ENCODE measurements at regions not wholly inside any gene's neighbourhood (a gene's known extent, or its start where the extent isn't known, plus 50 kb on each side); places are given as distances from the start of the nearest gene placed in this dataset.

DNA sequence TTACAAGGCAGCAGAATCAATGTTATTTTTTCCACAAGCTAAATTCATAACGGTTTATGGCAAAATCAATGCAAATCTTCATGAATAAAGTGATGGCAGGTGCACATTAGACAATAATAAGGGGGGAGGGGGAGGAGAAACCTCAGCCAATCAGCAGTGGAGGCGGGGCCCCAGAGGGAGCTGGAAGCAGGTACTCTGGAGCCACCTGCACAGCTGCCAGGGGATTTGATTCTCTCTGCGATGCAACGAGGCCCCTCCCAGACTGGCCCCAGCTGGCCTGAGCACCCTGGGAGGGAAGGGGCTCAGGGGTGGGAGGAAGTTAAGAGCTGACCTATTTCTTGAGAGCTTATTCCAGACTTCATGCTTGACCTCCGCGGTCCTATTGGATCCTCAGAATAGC, 127.8 kb upstream of the IGSF21 start:
- no peak for DNase-seq

DNA sequence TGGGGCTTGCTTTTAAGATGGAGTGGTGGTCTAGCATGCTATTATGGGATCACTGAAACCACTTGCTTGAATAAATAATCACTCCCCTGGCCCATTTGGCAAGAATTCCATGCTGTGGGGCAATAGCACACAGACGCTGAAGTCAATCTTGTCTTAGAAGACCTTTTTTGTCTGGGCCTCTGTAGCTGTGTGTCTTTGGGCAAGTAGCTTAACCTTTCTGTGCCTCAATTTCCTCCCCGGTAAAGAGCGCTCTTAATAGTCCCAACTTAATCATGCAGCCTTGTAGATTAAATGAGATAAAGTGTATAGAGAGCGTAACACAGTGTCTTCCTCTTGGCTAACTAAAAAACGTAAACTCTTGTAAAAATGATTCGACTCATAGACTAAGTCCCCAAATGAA, 125.4 kb upstream of the IGSF21 start:
- no peak for DNase-seq

DNA sequence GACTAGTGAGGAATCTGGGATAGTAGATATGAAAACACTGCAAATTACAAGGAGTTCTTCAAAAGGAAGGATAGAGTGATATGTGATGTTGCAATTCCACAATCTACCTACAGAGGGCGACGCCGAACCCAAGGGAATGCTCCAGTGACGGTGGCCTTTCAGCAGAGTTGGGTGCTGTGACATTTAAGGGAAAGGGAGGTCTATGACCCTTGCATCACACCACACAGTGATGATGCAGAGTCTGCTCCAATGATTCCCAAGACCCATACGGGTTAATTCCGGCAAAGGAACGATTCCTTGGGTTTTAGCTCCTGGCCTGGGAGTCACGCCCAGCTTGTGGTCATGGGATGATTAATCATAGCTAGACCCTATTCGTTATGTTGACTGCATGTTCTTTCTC, 123.0 kb upstream of the IGSF21 start:
- no peak for DNase-seq

DNA sequence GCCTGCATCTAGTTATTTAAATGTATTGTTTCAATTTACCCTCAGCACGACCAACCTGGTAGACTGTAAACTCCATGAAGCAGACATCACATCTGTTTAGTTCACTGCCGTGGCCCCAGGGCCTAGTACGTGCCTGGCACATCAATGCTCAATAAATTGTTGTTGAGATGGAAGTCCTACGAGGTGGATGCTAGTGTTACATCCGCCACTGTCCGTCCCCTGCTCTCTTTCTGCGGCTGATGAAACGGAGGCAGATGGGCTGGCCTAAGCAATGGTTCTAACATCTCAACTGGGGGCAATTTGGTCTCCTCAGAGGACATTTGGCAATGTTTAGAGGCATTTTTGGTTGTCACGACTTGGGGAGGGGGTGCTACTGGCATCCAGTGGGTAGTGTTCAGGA, 121.4 kb upstream of the IGSF21 start:
- no peak for DNase-seq

DNA sequence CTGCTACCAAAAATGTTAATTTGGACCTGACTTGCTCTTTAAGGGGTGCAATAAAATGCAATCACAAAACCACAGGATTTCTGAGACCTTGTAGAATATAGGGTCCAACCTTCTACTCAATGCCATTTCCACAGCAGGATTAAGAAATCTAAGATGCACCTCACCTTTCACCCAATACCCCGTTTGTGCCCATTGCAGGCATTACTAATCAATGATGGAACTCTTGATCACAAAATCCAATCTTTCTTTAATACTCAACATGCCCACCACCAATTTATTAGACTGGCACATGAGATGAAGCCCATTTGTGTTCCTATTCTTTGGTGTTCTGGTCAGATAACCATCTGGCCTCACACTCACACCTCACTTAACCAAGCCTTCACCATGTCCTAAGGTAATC, 117.2 kb upstream of the IGSF21 start:
- no peak for DNase-seq

DNA sequence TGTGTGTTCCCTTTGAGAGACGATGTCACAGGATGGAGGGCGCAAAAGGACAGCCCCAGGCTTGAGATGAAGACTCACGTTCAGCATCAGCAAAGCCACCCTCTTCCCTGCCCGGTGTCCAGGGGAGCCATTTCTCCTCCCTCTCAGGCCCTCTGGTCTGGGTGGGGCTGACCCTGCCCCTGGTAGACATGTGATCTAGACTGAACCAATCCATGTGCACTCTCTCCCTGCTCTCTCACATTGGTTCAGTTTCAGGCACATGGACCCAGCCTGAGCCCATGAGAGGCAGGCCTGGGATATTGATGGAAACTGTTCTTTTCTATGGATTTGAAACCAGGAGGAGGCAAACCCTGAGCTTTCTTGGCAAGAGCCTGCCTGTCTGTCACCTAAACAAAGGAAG, 115.6 kb upstream of the IGSF21 start:
- DNase-seq, result no peak

DNA sequence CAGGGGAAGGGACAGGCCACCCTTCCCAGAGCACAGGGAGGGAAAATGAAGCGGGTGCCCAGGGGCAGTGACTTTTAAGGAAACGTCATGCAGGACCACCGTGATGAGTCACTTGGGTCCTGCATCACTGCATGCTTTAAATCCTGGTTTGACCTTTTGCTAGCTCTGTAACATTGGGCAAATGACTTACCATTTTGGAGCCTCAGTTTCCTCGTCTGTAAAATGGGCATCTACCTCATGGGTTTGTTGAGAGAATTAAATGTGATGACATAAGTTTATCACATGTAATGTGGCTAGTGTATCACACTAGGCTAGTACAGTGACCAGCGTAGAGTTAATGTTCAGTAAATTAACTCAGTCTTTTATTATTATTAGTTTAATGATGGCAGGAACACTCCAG, 114.8 kb upstream of the IGSF21 start:
- no peak for DNase-seq

DNA sequence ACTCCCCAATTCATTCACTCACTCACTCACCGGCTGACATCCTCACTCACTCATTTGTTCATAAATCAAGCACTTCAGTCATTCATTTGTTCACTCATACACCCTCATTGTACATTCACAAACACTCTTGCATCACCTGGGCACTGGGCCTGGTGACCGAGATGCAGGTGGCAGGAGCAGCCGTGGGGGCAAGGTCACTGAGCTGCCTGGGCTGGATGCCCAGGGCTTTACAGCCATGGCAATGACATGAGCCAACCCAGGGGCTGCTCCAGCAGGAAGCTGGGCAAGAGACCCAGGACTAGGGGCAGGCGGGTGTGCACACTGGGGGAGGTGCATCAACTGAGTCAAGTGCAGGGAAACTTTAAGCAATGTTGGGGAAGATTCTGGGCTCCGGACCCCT, 113.6 kb upstream of the IGSF21 start:
- no peak for DNase-seq

DNA sequence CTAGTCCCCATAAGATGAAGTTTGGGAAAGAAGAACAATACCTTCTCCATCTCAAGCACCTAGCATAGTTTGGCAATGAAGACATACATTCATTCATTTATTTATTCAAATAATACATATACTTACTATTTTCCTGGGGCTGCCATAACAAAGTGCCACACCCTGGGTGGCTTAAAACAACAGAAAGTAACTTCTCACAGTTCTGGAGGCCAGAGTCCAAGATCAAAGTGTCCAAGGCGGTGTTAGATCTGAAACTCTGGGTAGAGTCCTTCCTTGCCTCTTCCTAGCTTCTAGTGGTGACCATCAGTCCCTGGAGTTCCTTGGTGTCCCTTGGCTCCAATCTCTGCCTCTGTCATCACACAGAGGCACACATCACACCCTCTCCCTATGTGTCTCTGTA, 112.1 kb upstream of the IGSF21 start:
- no peak for DNase-seq

DNA sequence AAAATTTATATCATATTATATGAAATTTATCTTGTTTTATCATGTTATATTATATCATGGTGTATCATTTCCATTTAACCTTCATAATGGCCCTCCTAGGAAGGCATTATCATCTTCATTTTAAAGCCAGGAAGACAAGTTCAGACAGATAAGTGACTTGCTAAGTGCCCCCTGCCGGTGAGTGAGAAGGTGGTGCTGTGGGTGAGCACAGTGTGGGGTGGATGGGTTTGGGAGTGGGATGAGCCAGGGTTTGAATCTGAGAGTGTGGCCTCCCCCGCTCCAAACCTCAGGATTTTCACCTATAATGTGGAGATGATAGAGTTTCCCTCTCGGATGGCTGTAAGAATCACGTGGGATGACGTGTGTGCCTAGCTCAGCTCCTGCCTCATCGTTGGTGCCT, 108.7 kb upstream of the IGSF21 start:
- DNase-seq, result no peak

DNA sequence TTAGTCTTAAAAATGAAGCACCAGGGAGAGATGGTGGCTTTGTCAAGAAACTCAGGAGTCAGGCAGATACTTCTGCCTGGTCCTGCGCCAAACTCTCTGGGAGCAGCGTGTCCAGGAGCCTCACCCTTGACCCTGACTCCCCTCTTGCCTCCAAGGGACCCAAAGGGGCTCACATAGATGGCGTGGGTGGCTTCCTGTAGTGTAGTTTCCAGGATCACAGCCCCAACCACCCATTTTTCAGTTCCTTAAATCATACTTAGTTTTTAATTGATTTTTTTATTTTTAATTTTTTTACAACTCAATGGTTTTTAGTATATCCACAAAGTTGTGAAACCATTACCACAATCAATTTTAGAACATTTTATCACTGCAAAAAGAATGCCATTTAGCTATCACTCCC, 107.7 kb upstream of the IGSF21 start:
- no peak for DNase-seq

DNA sequence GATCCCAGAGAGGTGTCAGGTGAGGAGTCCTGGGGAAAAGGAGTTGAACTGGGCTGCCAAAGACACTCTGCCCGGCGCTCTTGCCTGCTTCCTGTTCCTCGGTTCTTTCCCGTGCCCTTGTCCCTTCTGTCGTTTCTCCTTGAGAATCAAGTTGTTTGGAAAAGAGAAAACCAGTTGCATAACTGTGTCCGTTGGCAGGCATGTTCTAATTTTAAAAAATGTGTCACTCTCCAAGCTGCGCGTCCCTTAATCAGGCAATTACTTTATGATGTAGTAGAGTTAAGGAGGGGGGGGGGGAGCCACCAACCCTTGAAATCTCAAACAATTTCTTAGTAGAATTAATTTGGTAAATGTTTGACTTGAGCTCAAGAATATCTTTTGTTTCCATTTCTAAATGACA, 105.9 kb upstream of the IGSF21 start:
- DNase-seq, result no peak

DNA sequence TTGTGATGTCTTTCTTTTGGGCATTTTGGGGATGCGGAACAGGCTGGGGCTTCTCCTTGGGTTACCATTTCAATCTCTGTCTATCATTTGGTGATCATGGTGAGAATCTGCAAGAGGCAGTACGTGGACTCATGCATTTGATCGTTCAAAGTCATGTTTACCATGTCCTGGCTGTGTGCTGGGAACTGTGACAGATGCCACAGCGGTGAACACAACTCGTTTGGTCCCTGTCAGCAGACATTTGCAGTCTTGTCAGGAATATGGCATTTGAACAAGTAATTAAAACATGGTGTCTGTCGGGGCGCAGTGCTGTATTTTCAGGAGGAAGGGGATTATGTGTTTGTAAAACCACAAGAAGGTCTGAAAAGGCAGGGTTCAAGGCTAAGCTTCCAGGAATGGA, 103.3 kb upstream of the IGSF21 start:
- no peak for DNase-seq

DNA sequence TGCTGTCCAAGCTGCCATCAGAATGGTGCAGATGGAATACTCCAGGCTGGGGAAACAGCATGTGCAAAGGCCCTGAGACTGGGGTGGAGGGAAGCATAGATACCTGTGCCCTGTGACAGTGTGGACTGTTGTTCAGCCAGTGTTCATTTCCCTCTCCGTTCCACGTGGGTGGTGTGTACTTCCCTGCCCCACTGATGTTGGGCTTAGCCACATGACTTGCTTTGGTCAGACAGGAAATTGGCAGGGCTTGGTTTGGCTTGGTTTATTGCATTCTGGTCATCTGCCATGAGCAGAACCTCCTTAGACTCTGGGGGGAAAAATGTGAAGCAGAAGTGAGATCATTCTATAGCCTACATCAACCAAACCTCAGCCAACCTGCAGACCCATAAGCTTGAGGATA, 102.4 kb upstream of the IGSF21 start:
- DNase-seq, result no peak

DNA sequence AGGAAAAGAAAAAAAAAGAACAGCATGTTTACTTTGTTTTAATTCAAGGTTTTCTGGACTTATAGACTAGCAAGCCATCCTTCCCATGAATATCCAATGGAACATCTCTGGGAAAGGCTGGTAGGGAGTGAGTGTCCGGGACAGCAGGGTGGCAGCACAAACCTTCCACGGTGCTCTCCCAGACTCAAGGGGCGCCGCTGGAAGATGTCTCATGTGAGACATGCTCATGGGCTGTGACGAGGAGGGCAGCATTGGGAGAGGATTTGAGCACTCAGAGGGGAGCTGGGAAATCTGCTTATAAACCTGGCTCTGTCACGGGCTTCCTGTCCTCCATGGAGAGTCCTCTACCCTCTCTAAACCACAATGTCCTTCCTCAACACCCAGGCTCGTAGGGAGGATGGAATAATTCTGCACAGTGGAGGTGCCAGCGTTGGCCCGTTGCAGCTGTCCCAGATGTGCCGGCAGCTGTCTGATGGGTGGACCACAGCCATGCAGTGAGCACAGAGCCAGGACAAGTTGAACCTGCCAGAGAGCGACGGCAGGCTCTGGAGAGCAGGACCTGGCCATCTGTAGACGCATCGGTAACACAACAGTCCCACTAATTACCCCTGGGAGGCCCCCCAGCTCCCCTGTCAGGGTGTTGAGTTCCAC, 100.1 kb upstream of the IGSF21 start:
- no peak for DNase-seq

DNA sequence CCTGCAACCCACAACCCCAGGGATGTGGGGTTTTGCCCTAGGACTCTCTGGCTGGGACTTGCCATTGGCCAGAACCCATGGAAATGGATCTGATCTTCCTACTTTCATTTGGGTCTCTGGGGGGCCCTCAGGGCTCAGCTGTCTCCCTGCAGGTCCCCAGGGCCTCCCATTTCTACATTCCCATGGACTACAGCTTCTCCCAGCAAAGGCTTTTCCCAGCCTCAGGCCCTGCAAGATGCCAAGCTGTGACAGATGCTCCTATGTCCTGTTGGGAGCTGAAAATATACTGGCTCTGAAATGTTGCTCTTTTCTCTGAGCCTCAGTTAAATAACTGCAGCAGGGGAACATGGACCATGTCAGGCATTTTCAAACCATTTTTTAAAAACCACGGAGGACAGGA, 99.5 kb upstream of the IGSF21 start:
- DNase-seq, result no peak

DNA sequence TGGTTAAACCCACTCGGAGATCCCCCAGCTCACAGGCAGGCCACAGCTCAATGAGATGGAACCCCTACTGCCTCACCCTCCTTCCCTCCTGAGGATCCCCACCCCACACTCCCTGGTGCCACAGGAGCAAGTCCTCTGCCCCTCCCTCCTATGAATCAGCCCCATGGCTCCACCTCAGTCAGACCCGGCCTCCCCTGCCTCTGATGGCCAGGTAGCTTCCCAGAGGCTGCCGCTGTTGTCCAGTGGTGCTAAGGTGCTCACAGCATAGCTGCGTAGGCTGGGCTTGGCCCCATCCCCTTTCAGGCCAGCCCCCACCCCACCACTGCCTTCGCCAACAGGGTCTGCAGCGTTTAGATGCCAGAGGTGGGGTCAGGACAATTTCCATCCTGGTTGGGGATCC, 98.5 kb upstream of the IGSF21 start:
- DNase-seq, result no peak

DNA sequence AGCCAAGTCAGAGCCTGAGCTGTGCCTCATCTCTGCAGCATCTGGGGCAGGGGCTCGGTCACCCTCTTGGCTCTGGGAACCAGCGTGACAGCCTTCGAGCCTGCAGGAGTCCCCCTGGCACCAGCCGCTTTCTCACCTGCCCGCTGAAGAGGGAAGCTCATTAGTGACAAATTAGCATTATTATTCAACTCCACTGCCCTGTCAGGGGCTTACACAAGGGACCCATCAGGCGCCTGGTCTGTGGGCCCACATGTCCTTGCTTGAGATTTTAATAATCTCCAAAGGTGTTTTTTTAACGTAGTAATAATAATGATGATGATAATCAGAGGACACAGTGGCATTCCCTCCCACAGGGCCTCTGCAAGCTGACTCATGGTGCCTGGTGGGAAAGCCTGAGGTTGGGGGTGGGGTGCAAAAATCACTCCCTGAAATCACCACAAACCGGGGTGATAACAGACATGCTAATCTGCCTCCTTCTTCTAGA, 98.1 kb upstream of the IGSF21 start:
- no peak for DNase-seq

DNA sequence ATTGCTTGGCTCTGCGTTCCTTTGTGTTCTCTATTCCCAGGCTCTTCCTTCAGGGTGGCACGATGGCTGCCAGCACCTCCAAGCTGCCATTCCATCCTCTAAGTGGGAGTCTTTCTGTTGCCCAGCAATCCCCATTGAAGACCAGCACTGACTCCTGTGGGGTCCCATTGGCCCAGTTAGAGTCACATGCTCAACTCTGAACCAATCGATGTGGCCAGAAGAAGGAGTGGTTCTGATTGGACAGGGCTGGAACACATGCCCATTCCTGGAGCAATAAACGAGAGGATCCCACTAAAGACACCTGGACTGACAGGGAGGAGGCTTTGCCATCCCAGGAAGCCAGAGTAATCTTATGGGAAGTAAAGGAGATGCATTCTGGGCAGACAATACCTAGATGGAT, 97.2 kb upstream of the IGSF21 start:
- DNase-seq, result no peak

DNA sequence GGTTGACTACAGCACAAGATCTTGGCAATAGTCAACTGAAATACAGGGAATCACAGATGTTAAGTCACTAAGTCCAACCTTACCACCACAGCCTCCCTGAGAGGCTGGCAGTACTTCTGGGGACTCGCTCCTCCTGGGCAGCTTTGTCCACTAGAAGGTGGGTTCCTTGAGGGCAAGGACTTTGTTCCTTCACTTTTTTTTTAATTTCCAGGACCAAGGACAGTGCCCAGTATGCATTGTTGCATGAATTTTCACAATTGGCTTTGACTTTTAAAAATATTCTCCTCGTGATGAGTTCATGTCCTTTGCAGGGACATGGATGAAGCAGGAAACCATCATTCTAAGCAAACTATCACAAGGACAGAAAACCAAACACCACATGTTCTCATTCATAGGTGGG, 96.7 kb upstream of the IGSF21 start:
- DNase-seq, result no peak

DNA sequence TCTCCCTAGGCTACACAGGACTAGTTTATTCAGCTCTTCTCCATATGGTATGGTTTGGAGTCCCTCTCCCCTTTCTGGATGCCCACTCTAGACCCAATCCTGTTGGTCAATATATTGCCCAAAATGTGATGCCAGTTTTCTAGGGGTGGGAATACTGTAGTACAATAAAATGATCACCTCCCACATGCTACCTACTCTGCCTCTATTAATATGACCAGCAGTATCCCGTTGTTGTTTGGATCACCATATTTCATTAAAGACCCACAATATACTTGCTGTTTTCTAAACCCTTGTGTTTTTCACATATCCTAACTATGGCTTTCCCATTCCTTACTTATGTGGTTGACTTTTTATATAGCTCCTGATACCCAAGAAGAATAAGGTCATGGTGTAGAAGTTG, 95.9 kb upstream of the IGSF21 start:
- no peak for DNase-seq

DNA sequence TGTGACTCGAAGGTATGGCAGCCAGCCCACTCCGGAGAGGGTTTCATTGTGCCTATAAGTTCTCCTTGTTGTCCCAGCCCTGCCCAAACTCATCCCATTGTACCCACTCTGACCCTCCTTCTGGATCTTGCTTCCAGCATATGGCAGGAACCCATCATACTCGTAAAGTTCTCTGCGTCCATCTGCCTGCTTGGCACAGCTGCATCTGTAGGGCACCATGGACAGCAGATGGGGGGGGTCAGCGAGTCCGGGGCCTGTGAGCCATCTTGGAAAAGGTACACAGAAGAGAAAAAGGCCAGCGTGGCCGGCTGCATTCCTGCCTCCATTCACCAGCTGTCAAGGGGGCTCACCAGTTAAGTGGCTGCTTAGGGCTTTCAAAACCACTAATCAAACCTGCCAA, 94.9 kb upstream of the IGSF21 start:
- no peak for DNase-seq

DNA sequence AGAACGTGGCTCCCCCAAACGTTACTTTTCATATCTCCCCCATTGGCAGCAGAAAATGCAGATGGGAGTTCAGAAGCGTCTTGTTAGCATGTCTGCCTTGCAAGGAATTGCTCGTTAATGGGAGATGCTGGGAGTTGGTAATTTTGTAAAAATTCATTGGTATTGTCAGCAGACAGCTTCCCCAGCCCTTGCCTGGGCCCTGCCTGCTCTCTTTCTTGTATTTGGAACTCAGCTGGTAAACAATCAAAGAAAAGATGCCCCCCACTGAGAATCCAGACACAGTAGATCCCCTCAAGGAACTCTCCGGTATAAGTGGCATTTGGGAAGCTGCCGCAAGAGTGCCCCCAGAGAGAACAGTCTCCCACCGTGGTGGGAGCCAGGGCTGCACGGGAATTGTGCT, 94.4 kb upstream of the IGSF21 start:
- no peak for DNase-seq

DNA sequence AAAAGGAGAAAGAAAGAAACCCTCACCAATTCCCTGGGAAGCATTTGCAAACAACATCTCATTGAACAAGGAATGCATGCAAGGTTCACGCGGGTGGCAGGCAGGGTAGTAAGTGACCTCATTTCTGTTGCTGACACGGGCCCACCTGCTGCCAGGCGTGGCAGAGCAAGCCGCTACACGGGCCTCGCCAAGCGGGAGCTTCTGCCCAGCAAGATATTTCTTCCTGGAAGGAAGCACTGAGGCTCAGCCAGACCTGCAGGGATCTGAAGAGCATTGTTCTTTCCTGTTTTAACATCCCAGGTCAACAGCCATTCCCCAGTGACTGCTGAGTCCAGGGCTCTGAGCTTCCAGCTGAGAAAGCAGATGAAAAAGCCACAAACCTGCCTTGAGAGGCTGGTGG, 91.9 kb upstream of the IGSF21 start:
- DNase-seq, result no peak

DNA sequence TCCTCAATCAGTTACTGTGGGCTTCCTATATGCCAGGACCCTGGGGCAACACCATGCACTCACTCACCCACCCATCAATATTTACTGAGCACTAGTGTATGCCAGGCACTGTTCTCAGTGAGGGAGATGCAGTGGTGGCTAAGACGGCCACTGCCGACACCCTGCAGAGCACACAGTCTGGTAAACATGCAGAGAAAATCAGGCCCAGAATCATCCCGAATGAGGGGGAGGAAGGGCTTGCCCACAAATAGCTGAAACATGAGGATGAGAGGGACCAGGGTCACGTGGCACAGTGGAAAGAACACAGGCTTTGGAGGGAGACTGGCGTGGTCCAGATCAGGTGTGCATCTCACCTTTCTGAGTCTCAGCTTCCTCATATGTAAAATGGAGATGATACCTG, 89.2 kb upstream of the IGSF21 start:
- no peak for DNase-seq
